Parathyroid adenoma (tissue), 2 donors: ENCODE measurements at regions not wholly inside any gene's neighbourhood (a gene's known extent, or its start where the extent isn't known, plus 50 kb on each side); places are given as distances from the start of the nearest gene placed in this dataset.
A peak's percentile ranks its signal among the peaks of the same experiment; 100 is the strongest.

Experiments used
- H2AFZ ChIP-seq: fragments of 300-600 bp; sonication (generic); one replicate; pipeline ENCODE4 v1.7.0; 2017; ENCODE audit warnings: antibody characterized with exemption, mild to moderate bottlenecking
- H3K27ac ChIP-seq: fragments of 300-600 bp; sonication (generic); one replicate; pipeline ENCODE4 v1.7.0; 2017
- H3K27me3 ChIP-seq: fragments of 300-600 bp; sonication (generic); one replicate; pipeline ENCODE4 v1.7.0; 2017; ENCODE audit warnings: low read length; ENCODE audit not compliant: control insufficient read depth, insufficient read depth
- H3K36me3 ChIP-seq: fragments of 300-600 bp; sonication (generic); one replicate; pipeline ENCODE4 v1.7.0; 2017; ENCODE audit warnings: low read length; ENCODE audit not compliant: control insufficient read depth, insufficient read depth
- H3K4me1 ChIP-seq: fragments of 300-600 bp; sonication (generic); one replicate; pipeline ENCODE4 v1.7.0; 2017; ENCODE audit warnings: control low read depth
- H3K4me2 ChIP-seq: fragments of 300-600 bp; sonication (generic); one replicate; pipeline ENCODE4 v1.7.0; 2017; ENCODE audit warnings: low read length
- H3K4me3 ChIP-seq: fragments of 300-600 bp; sonication (generic); one replicate; pipeline ENCODE4 v1.7.0; 2017; ENCODE audit warnings: low read depth, low read length
- H3K79me2 ChIP-seq: fragments of 300-600 bp; sonication (generic); one replicate; pipeline ENCODE4 v1.7.0; 2017; ENCODE audit warnings: control low read depth
- H3K9ac ChIP-seq: fragments of 300-600 bp; sonication (generic); one replicate; pipeline ENCODE4 v1.7.0; 2017; ENCODE audit warnings: mild to moderate bottlenecking
- H3K9me3 ChIP-seq: fragments of 300-600 bp; sonication (generic); one replicate; pipeline ENCODE4 v1.7.0; 2017; ENCODE audit warnings: low read length; ENCODE audit not compliant: control insufficient read depth
- TF ChIP-seq, protein P1 (sequence below): fragments of 300-600 bp; sonication (generic); IDR thresholded peaks from one replicate; pipeline ENCODE4 v1.7.0; 2017; ENCODE audit warnings: antibody characterized with exemption, mild to moderate bottlenecking
- donor health status: primary hyperparathyroidism.

DNA sequence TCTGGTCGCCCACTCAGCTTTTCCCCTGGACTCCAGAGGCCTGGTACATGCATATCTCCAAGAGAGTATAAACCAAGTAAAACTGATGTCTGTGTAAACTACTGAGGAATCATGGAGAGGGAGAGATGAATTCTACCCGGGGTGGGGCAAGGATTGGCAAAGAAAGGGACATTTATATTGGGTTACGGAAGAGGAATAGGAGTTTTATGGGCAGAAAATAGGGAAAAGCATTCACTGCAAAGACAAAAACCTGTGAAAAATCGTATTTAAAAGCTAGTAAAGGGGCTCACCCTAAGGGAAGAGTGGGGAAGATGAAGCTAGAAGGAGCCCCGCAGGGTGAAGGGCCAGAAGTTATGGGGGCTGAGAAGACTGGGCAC is 248.0 kb upstream of the KLF4 start:
- Histone ChIP-seq H3K4me1 (no peaks in the 10 kb centered on the region), H2AFZ (no peak overlapping the region), H3K4me3 (no peak overlapping the region), H3K36me3 (no peaks in the 10 kb centered on the region), H3K79me2 (no peaks in the 10 kb centered on the region), H3K27ac (no peak overlapping the region), H3K9ac (no peak overlapping the region), H3K27me3 (no peaks in the 10 kb centered on the region), H3K9me3 (no peaks in the 10 kb centered on the region), H3K4me2 (no peak overlapping the region)
- TF ChIP-seq, protein P1, sequence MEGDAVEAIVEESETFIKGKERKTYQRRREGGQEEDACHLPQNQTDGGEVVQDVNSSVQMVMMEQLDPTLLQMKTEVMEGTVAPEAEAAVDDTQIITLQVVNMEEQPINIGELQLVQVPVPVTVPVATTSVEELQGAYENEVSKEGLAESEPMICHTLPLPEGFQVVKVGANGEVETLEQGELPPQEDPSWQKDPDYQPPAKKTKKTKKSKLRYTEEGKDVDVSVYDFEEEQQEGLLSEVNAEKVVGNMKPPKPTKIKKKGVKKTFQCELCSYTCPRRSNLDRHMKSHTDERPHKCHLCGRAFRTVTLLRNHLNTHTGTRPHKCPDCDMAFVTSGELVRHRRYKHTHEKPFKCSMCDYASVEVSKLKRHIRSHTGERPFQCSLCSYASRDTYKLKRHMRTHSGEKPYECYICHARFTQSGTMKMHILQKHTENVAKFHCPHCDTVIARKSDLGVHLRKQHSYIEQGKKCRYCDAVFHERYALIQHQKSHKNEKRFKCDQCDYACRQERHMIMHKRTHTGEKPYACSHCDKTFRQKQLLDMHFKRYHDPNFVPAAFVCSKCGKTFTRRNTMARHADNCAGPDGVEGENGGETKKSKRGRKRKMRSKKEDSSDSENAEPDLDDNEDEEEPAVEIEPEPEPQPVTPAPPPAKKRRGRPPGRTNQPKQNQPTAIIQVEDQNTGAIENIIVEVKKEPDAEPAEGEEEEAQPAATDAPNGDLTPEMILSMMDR = no peak

DNA sequence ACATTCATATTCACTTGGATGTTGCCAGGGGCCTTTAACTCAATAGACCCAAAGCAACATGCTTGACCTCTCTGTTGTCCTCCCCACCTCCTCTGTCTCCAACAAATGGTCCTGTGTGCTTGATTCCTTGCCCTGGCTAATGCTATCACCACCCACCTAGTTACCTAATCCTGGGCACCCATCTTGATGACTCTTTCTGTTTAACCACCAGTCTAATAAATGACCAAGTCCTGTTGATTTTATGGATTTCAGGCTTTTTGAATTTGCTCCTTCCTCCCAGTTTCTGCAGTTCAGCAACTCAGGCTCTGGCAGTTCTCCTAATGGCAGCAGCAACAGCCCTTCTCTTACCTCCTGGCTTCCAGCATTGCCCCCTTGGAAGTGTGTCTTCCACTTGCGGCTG is 246.3 kb upstream of the KLF4 start:
- Histone ChIP-seq H3K27ac (no peak overlapping the region), H2AFZ (no peak overlapping the region), H3K79me2 (no peaks in the 10 kb centered on the region), H3K27me3 (no peaks in the 10 kb centered on the region), H3K4me1 (no peaks in the 10 kb centered on the region), H3K4me2 (no peak overlapping the region), H3K9me3 (no peaks in the 10 kb centered on the region), H3K4me3 (no peak overlapping the region), H3K36me3 (no peaks in the 10 kb centered on the region), H3K9ac (no peak overlapping the region)
- TF ChIP-seq, protein P1 = no peak

DNA sequence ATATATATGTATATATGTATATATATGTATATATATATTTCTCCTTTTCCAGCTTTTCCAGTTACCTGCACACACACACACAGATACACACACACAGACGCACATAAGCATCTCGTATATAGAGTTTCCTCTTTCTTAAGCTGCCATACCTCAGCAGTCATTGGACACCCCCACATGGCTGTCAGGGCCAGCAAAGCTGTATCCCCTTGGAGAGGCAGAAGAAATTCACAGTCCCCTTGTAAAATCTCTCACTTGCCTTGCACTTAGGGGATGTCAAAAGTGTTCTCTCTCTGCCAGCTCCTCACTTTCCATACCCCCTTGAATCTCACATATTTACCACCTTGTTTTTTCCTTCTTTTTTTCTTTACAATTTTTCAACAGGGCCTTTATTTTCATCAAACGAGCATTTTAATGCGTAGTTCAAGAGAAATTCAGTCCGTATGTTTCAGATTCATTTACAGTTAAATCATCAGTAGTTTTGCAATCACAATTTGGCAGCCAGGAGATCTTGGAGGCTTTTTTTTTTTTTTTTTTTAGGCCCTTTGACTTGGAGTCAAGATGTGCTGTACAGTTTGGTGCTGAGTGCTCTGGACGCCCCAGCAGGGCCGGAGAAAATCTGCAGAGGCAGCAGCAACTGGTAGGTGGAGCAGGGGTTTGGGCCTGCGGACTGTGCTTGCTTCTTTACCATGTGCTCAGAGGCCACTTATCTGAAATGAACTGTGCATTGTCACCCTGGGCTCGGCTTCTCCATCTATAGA is 244.9 kb upstream of the KLF4 start:
- TF ChIP-seq, protein P1 = no peak
- Histone ChIP-seq H3K9ac (no peak overlapping the region), H3K79me2 (no peaks in the 10 kb centered on the region), H3K4me2 (no peak overlapping the region), H3K36me3 (no peaks in the 10 kb centered on the region), H2AFZ (no peak overlapping the region), H3K9me3 (no peaks in the 10 kb centered on the region), H3K27me3 (no peaks in the 10 kb centered on the region), H3K27ac (no peak overlapping the region), H3K4me1 (no peaks in the 10 kb centered on the region), H3K4me3 (no peak overlapping the region)

DNA sequence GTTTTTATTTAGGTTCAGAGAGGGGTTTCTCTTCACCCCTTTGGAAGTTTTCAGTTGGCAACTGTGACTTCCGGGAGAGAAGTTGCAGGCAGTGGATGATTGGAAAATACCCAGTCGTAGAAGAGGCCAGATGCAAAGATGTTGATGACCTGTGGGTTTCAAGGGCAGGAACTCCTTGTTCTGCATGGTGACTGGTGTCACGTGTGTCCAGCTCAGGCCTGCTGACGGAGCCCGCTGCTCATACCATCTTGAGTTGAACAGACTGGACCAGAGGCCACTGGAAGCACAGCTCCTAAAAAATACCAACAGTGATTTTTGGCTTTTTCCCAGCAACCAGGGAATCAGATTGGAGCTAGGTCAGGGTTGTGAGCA is 243.9 kb upstream of the KLF4 start:
- Histone ChIP-seq H3K4me2 (no peak overlapping the region), H3K4me1 (no peaks in the 10 kb centered on the region), H3K9ac (no peak overlapping the region)

More for the DNA sequence above, 243.9 kb upstream of the KLF4 start:
- no peaks in the 10 kb centered on the region for H3K9me3 ChIP-seq
- no peaks in the 10 kb centered on the region for H3K27me3 ChIP-seq
- TF ChIP-seq, protein P1 = no peak
- no peak overlapping the region for H3K4me3 ChIP-seq
- H2AFZ ChIP-seq = peak overlapping the region; percentile 25
- peak overlapping the region; percentile 5 for H3K27ac ChIP-seq
- no peaks in the 10 kb centered on the region for H3K36me3 ChIP-seq
- H3K79me2 ChIP-seq = no peaks in the 10 kb centered on the region
